ENCODE measurements at regions not wholly inside any gene's neighbourhood (a gene's known extent, or its start where the extent isn't known, plus 50 kb on each side); places are given as distances from the start of the nearest gene placed in this dataset.
"Not testable (repeated sequence)": the region's sequence is repeated elsewhere in the genome, so short reads cannot be mapped to it uniquely, and the experiment has no call there.

GRCh38 chr15:39499042-39499441 lies 81.8 kb upstream of the THBS1 start:
- no peak for DNase-seq

GRCh38 chr15:39499681-39500080 lies 81.2 kb upstream of the THBS1 start:
- DNase-seq: no peak

- DNase-seq: no peak
Observed at GRCh38 chr15:39501366-39502081, 79.4 kb upstream of the THBS1 start.

- DNase-seq: no peak
Observed at GRCh38 chr15:39502082-39502447, 78.8 kb upstream of the THBS1 start.

- no peak for DNase-seq
Observed at GRCh38 chr15:39502611-39503195, 78.2 kb upstream of the THBS1 start.

- no peak for DNase-seq
Observed at GRCh38 chr15:39503526-39503925, 77.4 kb upstream of the THBS1 start.

GRCh38 chr15:39504808-39505207 lies 76.1 kb upstream of the THBS1 start:
- DNase-seq: no peak

- DNase-seq: no peak
Observed at GRCh38 chr15:39506146-39506545, 74.7 kb upstream of the THBS1 start.

- no peak for DNase-seq
Observed at GRCh38 chr15:39508536-39508935, 72.3 kb upstream of the THBS1 start.

- DNase-seq: no peak
Observed at GRCh38 chr15:39510001-39510701, 70.7 kb upstream of the THBS1 start.

GRCh38 chr15:39511000-39511915 lies 69.6 kb upstream of the THBS1 start:
- no peak for DNase-seq

- no peak for DNase-seq
Observed at GRCh38 chr15:39511916-39512260, 69.0 kb upstream of the THBS1 start.

- no peak for DNase-seq
Observed at GRCh38 chr15:39512643-39513042, 68.2 kb upstream of the THBS1 start.

GRCh38 chr15:39513936-39514335 lies 66.9 kb upstream of the THBS1 start:
- no peak for DNase-seq

GRCh38 chr15:39514933-39515332 lies 65.9 kb upstream of the THBS1 start:
- DNase-seq: no peak

GRCh38 chr15:39515765-39516164 lies 65.1 kb upstream of the THBS1 start:
- no peak for DNase-seq

GRCh38 chr15:39517122-39517855 lies 63.6 kb upstream of the THBS1 start:
- peak; percentile 81 for DNase-seq

- DNase-seq: not testable (repeated sequence)
Observed at GRCh38 chr15:39523968-39524367, 56.9 kb upstream of the THBS1 start.

GRCh38 chr15:39529457-39529856 lies 51.4 kb upstream of the THBS1 start:
- DNase-seq: no peak

- no peak for DNase-seq
Observed at GRCh38 chr15:39530480-39531342, 50.2 kb upstream of the THBS1 start.
